ENCODE measurements at regions not wholly inside any gene's neighbourhood (a gene's known extent, or its start where the extent isn't known, plus 50 kb on each side); places are given as distances from the start of the nearest gene placed in this dataset.

- Histone ChIP-seq H3K9me3 (ENCODE audit: low read depth, low read length) (no peaks in the 10 kb centered on the region), H3K27me3 (ENCODE audit: insufficient read depth, low read length) (no peaks in the 10 kb centered on the region), H3K4me2 (ENCODE audit: insufficient read depth, low read length) (no peak overlapping the region), H3K4me3 (ENCODE audit: insufficient read depth, low read length) (no peak overlapping the region), H4K20me1 (ENCODE audit: insufficient read depth, low read length) (no peaks in the 10 kb centered on the region), H2AFZ (ENCODE audit: low read length) (no peak overlapping the region), H3K4me1 (ENCODE audit: insufficient read depth, low read length) (no peaks in the 10 kb centered on the region), H3K27ac (ENCODE audit: low read depth, low read length) (no peak overlapping the region), H3K79me2 (ENCODE audit: insufficient read depth, low read length) (no peaks in the 10 kb centered on the region), H3K36me3 (ENCODE audit: insufficient read depth, low read length) (no peaks in the 10 kb centered on the region)
- no peak for DNase-seq (ENCODE audit: insufficient read length, low spot score, missing footprints)
- no peak for TF ChIP-seq CTCF (IDR thresholded peaks at IDR 0.05; ENCODE audit: extremely low read depth, low read depth, low read length)
These were observed 207.1 kb upstream of the CXorf66 start for GRCh38 chrX:140172401-140172800.

- H4K20me1 ChIP-seq (ENCODE audit: insufficient read depth, low read length), result no peaks in the 10 kb centered on the region
These were observed 202.2 kb upstream of the CXorf66 start for GRCh38 chrX:140167551-140167950.

GRCh38 chrX:140165849-140166248 lies 200.5 kb upstream of the CXorf66 start:
- H3K9me3 ChIP-seq (ENCODE audit: low read depth, low read length), result no peaks in the 10 kb centered on the region
- H3K27me3 ChIP-seq (ENCODE audit: insufficient read depth, low read length), result no peaks in the 10 kb centered on the region
- no peak overlapping the region for H2AFZ ChIP-seq (ENCODE audit: low read length)
- no peaks in the 10 kb centered on the region for H3K79me2 ChIP-seq (ENCODE audit: insufficient read depth, low read length)
- H3K4me3 ChIP-seq (ENCODE audit: insufficient read depth, low read length), result no peak overlapping the region
- H3K36me3 ChIP-seq (ENCODE audit: insufficient read depth, low read length), result no peaks in the 10 kb centered on the region
- H3K4me1 ChIP-seq (ENCODE audit: insufficient read depth, low read length), result no peaks in the 10 kb centered on the region
- no peak for DNase-seq (ENCODE audit: insufficient read length, low spot score, missing footprints)
- TF ChIP-seq CTCF (IDR thresholded peaks at IDR 0.05; ENCODE audit: extremely low read depth, low read depth, low read length), result no peak
- H4K20me1 ChIP-seq (ENCODE audit: insufficient read depth, low read length), result no peaks in the 10 kb centered on the region
- no peak overlapping the region for H3K27ac ChIP-seq (ENCODE audit: low read depth, low read length)
- no peak overlapping the region for H3K4me2 ChIP-seq (ENCODE audit: insufficient read depth, low read length)

More at GRCh38 chrX:140167551-140167950, 202.2 kb upstream of the CXorf66 start:
- H3K27me3 ChIP-seq (ENCODE audit: insufficient read depth, low read length), result no peaks in the 10 kb centered on the region
- no peaks in the 10 kb centered on the region for H3K36me3 ChIP-seq (ENCODE audit: insufficient read depth, low read length)
- no peak overlapping the region for H3K27ac ChIP-seq (ENCODE audit: low read depth, low read length)
- no peak overlapping the region for H2AFZ ChIP-seq (ENCODE audit: low read length)
- H3K4me3 ChIP-seq (ENCODE audit: insufficient read depth, low read length), result no peak overlapping the region
- H3K4me1 ChIP-seq (ENCODE audit: insufficient read depth, low read length), result no peaks in the 10 kb centered on the region
- no peak for TF ChIP-seq CTCF (IDR thresholded peaks at IDR 0.05; ENCODE audit: extremely low read depth, low read depth, low read length)
- DNase-seq (ENCODE audit: insufficient read length, low spot score, missing footprints), result no peak
- no peak overlapping the region for H3K4me2 ChIP-seq (ENCODE audit: insufficient read depth, low read length)
- no peaks in the 10 kb centered on the region for H3K79me2 ChIP-seq (ENCODE audit: insufficient read depth, low read length)
- no peaks in the 10 kb centered on the region for H3K9me3 ChIP-seq (ENCODE audit: low read depth, low read length)

GRCh38 chrX:140164391-140164790 lies 199.1 kb upstream of the CXorf66 start:
- no peak overlapping the region for H2AFZ ChIP-seq (ENCODE audit: low read length)
- no peak for TF ChIP-seq CTCF (IDR thresholded peaks at IDR 0.05; ENCODE audit: extremely low read depth, low read depth, low read length)
- no peaks in the 10 kb centered on the region for H3K36me3 ChIP-seq (ENCODE audit: insufficient read depth, low read length)
- no peaks in the 10 kb centered on the region for H3K9me3 ChIP-seq (ENCODE audit: low read depth, low read length)
- no peaks in the 10 kb centered on the region for H3K27me3 ChIP-seq (ENCODE audit: insufficient read depth, low read length)
- H3K4me2 ChIP-seq (ENCODE audit: insufficient read depth, low read length), result no peak overlapping the region
- H3K4me1 ChIP-seq (ENCODE audit: insufficient read depth, low read length), result no peaks in the 10 kb centered on the region
- no peak overlapping the region for H3K4me3 ChIP-seq (ENCODE audit: insufficient read depth, low read length)
- H3K79me2 ChIP-seq (ENCODE audit: insufficient read depth, low read length), result no peaks in the 10 kb centered on the region
- DNase-seq (ENCODE audit: insufficient read length, low spot score, missing footprints), result no peak
- H4K20me1 ChIP-seq (ENCODE audit: insufficient read depth, low read length), result no peaks in the 10 kb centered on the region
- no peak overlapping the region for H3K27ac ChIP-seq (ENCODE audit: low read depth, low read length)

Measured in osteoblast (primary cell).